MM.1S (cell line): ENCODE measurements at regions not wholly inside any gene's neighbourhood (a gene's known extent, or its start where the extent isn't known, plus 50 kb on each side); places are given as distances from the start of the nearest gene placed in this dataset.

Experiments
- EZH2 ChIP-seq: fragments of 300-600 bp; sonication (generic); optimal IDR thresholded peaks from 2 replicates; pipeline ENCODE3; 2017; ENCODE audit warnings: low read depth, mild to moderate bottlenecking, antibody characterized with exemption, low read length, mixed read lengths
- TF ChIP-seq, protein P1 (sequence below): fragments of 300-600 bp; sonication (generic); IDR thresholded peaks from 2 replicates; pipeline ENCODE4 v1.5.1; 2016; ENCODE audit warnings: antibody characterized with exemption, low read length, mixed read lengths

DNA sequence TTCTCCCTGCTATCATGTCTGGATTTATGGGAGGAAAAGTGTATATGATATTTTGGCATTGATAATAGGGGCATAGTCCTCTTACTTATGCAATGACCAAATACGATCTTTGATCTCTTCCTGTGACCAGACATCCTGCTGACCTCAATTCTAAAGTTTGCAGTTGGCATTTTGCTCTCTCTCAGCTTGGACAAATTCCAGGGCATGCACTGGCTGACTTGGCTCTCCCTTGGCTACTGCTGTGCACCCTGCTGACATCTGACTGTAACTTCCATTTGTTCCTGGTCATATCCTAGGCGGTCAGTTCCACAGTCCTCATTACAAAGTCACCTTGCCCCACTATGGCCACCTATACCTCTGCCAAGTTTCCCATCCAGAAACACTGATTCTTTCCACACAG lies 380.7 kb upstream of the NR5A2 start:
- TF ChIP-seq, protein P1, sequence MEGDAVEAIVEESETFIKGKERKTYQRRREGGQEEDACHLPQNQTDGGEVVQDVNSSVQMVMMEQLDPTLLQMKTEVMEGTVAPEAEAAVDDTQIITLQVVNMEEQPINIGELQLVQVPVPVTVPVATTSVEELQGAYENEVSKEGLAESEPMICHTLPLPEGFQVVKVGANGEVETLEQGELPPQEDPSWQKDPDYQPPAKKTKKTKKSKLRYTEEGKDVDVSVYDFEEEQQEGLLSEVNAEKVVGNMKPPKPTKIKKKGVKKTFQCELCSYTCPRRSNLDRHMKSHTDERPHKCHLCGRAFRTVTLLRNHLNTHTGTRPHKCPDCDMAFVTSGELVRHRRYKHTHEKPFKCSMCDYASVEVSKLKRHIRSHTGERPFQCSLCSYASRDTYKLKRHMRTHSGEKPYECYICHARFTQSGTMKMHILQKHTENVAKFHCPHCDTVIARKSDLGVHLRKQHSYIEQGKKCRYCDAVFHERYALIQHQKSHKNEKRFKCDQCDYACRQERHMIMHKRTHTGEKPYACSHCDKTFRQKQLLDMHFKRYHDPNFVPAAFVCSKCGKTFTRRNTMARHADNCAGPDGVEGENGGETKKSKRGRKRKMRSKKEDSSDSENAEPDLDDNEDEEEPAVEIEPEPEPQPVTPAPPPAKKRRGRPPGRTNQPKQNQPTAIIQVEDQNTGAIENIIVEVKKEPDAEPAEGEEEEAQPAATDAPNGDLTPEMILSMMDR, result no peak
- no peak for TF ChIP-seq EZH2
